NCI-H345 (cell line): ENCODE measurements at regions not wholly inside any gene's neighbourhood (a gene's known extent, or its start where the extent isn't known, plus 50 kb on each side); places are given as distances from the start of the nearest gene placed in this dataset.

Source experiments
- DNase-seq: peaks from one replicate; lab custom pipeline; 2025; lab: John Stamatoyannopoulos, UW

DNA sequence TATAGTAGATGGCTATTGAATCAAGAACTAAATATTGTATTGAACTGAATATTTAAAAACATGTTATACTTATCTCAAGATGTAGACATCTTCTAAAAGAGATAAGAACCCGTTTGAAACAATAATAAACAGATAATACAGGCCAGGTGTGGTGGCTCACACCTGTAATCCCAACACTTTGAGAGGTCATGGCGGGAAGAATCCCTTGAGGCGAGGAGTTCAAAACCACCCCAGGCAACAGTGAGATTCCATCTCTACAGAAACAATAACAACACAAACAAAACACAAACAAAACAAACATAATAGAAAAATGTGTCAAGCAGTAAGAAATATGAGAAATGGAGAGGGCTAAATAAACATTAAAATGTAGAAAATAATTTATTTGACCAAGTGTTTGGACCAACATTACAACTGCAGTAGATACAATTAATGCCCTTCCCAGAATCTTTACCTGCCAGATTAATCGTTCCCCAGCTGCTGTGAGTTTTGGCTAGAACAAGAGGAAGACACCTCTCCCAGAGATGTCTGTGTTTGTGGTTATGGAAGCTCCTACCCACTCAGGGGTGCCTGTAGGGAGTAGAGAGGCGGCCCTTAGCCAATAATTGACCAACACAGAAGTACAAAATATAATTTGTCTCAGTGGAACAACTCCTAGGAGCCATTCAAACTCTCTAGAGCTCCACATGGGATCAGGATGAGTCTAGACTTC, 111.9 kb upstream of the AGTR1 start:
- no peak for DNase-seq

DNA sequence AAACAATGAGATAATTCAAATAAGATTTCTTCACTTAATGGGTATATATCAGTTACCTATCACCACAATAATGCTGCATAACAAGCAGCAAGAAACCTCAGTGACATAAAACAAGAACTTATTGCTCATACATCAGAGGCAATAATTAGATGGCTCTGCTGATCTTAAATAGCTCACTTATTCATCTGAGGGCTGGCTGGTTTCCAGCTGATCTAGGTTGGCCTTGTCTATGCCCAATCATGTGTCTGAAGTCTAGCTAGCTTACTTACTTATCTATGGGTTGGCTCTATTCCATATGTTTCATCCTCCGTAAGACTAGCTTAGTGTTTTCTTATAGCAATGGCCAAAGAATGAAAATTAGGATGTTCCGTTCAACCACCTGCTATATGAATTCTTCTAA, 109.4 kb upstream of the AGTR1 start:
- no peak for DNase-seq

DNA sequence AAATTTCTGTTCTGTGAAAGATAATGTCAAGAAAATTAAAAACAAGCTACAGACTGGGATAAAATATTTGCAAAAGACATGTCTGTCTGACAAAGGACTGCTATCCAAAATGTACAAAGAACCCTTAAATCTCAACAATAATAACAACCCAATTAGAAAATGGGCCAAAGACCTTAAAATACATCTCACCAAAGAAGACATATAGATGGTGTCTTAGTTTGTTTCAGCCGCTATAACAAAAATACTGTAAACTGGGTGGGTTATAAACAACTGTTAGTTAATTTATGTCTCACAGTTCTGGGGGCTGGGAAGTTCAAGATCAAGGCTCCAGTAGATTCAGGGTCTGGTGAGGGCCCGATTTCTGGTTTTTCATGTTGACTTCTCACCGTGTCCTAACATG, 106.2 kb upstream of the AGTR1 start:
- DNase-seq, result no peak

DNA sequence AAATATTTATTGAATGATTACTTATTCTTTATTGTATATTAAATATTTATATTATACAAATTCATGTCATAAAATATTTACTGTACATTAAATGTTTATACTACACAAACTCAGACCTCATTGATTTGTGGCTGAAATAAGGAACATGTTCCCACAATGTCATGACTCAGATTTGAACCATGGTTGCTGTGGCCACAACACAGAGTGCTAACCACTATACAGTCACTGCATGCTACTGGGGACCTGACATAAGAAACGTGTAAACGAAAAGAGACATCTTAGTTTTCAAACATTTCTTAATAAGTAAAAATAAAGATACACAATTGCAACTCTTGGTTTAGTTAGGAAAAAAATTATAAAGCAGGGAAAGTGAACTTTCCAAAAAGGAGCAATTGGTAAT, 99.1 kb upstream of the AGTR1 start:
- DNase-seq, result no peak

DNA sequence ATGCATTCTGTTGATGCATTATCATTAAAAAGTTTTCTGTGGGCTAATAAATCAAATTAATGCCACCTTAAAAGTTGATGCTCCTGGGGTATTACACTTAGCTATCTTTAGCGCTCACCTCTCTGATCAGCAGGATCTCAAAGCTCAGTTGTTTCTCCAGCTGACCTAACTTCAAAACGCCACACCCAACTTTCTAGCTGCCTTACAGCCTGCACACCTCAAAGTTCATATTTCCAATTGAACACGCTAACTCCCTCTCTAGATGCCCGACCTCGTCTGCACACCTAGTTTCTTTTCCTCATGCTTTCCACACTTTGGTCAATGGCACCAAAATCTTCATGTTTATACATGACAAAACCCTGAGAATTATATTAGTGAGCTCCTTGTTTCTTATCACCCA, 98.2 kb upstream of the AGTR1 start:
- no peak for DNase-seq

DNA sequence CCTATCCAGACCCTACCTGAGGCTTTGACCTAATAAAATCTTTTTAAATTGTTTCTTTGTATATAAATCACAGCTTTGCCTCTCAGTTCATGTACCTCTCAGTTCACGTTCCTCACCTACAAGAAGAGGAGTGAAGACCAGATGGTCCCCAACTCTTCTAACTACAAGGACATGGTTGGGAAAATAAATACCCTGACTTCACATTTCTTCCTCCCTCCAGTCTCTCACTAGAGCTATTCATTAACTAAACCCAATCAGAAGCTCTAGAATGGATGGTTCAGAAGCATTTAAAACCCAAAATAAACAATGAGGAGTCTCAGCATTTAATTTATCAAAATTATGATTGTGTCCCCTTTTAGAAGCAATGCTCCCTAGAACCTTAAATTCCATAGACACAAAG, 97.3 kb upstream of the AGTR1 start:
- no peak for DNase-seq

DNA sequence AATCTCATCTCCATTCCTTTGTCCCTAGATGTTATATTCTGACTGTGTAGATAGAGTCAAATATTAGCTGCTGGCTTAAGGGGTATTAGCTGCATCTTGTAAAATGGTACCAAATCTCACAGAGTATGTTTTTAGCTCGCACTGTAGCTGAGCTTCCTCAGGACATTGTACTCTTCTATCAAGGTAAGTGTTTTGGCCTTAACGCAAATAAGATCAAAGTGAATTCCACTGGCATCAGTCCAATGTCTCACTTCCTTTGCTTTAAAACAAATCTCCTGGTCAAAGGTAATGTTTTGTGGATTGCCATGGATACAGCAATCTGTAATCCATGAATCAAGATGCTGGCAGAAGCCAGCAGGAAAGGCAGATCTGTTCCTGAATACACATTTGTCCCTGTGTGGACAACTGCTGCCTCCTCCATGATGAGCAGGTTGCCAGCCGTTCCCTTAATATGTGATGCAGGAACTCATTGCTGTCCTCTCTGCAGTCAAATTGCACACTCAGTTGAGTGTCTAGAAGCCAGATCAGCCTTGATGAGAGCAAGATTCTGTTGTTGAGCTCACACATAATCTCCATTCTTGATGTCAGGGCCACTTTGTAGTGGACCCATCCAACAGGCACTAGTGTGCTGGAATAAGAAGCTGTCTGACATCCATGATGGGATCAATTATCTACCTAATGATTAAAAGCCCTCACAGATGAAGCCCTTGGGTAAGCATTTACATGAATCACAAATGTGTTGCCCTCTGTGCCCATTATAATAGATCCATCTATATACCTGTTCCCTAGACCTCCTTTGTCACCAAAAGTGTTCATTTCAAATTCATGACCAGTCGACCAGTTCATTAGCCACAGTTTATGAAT, 96.6 kb upstream of the AGTR1 start:
- DNase-seq, result no peak

DNA sequence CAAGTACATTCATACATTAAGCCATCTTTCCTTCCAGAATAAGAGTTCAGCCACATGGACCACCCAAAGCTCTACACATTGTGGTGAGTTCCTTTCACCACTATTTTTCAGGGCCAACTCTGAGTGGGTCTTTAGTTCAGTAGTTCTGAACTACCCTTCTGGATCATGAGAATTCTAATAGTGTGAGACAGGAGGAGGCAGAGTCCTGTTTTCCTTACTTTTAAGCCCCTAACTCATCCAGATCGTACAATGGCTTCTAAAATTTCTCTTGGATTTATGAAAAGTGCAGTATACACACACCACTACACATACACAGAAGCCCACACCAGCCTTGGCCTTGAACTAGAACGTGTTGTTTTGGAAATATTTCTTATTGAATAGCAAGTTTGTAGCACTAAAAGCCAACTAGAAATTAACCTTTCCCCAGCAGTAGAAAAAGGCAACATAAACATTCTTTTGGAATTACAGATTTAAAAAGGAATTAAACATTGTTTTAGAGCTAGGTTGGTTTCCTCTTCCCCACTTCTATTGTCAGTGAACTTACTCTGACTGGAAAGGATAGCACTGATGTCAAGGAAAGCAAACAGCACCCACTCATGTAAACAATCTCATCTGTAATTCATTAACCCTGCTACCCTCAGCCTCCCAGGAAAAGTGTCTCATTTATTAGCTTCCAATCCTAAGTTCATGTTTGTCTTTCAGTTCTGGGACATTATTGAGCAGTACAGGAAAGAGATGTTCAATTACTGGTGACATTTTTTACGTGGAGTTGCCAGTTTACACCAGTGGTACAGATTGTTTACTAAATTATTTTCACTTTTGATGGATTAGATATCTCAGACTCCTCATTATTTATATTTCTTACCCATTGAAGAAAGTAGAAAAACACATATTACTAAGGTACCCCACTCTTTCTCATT, 95.7 kb upstream of the AGTR1 start:
- DNase-seq, result no peak

DNA sequence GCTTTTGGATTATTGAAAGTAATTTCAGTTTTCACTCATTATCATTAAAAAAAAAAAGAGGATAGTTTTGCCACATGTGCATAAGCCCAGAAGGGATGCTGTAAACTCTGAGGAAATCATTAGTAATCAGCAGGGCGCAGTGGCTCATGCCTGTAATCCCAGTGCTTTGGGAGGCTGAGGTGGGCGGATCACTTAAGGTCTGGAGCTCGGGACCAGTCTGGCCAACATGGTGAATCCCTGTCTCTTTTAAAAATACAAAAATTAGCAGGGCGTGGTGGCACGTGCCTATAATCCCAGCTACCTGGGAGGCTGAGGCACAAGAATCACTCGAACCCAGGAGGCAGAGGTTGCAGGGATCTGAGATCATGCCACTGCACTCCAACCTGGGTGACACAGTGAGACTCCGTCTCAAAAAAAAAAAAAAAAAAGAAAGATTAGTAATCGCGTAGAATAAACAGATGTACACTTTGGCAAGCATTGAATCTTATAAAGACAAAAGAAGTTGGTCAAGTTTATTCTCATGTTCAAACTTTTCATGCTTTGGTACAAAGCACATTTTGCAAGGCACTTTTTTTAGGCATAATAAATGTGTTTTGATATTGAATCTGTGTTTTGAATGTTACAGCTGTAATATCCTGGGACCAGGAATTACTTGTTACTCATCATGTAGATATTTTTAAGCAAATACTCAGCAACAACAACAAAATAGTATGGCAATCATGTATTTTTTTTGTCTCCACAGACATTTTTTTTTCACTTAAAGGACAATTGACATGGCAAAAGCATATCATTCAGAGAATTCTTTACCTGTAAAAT, 93.2 kb upstream of the AGTR1 start:
- DNase-seq, result no peak

DNA sequence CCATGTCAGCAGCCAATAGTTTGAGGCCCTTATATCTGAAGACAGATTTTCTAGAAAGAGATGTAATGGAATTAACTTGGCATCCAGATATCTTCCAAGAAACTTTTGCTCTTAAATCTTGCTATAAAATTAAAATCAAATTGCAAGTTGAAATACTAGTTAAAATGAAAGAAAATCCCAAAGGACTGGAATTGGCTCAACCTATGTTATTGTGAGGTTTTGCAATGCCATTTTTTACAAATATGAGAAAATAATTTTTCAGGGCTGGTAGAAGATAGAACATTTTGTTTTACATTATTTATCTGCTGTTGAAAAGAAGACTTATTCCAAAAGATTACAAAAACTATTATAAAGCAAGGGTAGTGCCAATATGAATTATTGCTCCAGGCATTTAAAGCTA, 92.2 kb upstream of the AGTR1 start:
- no peak for DNase-seq

DNA sequence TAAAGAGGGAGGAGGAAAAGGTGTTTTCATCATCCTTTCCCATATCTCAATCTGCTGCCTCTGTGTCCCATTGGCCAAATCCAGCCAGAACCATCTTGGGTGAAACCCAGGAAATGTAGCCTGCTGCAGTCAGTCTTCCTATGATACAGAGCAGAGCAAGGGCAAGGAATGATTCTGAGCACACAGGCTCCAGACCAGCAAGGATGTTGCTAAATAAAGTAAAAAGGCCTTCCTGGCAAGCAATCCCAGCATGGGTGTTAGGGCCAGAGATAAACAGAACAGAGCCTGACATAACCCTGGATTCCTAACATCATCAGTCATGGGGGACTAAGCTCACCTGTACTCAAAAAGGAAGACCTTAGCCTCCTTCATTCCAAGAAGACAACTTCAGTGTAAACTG, 90.7 kb upstream of the AGTR1 start:
- DNase-seq, result no peak

DNA sequence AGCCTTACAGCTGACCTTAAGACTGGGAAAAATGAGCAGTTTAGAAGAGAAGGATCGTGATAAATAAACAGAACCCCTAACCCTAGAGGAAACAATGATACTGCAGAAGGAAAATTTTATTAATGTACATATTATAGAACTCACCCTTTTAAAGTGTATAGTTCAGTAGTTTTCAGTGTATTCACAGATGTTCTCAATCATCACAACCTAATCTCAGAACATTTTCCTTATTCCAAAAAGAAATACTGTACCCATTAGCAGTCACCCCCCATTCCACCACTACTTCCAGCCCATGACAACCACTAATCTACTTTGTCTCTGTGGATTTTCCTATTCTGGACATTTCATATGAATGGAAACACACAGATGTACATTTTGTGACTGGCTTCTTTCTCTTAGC, 90.2 kb upstream of the AGTR1 start:
- DNase-seq, result no peak

DNA sequence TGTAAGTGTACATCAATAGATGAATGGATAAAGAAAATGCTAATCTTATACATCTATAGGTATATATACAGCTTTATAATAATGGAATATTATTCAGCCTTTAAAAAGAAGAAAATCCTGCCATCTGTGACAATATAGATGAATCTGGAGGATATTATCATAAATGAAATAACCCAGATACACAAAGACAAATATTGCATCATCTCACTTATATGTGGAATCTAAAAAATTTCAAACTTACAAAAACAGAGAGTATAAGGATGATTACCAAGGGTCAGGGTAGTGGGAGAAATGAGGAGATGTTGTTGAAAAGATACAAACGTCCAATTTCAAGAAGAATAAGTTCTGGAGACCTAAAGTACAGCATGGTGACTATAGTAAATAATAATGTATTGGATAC, 85.4 kb upstream of the AGTR1 start:
- DNase-seq, result no peak

DNA sequence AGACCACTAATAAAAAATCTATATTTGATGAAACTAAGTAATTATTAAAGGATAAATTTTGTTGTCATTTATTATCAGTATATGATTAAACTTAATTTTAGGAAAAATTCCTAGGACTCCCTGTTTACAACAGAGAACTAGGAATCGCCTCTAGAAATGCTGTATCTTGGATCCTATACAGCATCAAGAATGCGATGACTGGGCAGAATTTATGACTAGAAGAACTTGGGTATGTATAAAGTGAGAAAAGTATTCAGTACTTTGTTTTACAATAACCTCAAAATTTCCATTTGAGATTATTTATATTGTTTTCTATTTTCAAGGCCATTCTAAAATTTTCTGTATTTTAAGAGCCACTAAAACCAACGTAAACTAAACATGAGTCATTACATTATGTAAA, 82.3 kb upstream of the AGTR1 start:
- DNase-seq, result no peak

DNA sequence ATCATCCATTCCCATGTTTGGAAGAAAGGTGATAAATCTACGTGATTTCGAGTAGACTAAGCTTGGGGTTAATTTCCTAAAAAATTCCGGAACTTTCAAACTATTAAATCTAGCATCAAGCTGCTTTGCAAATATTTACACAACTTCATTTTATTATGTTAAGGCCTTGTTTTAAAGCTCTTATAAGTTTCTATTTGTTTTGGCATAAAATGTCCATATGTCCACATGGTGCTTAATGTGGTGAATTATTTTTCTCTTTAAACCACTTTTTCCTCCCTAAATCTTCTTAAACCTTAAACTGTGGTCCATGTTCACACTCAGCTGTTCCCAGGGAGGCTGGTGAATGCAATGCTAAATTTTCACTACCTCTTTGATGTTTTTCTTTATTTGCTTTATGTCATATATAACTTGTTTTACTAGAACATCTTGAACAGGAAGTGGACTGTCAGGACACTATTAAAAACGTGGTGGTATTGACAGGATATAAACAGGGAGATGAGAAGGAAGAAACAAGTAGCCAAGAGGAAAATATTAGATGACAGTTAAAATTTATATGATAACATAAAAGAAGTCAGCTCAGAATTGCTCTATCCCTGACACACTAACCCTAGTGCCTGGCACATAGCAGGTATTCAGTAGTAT, 72.5 kb upstream of the AGTR1 start:
- DNase-seq, result no peak

DNA sequence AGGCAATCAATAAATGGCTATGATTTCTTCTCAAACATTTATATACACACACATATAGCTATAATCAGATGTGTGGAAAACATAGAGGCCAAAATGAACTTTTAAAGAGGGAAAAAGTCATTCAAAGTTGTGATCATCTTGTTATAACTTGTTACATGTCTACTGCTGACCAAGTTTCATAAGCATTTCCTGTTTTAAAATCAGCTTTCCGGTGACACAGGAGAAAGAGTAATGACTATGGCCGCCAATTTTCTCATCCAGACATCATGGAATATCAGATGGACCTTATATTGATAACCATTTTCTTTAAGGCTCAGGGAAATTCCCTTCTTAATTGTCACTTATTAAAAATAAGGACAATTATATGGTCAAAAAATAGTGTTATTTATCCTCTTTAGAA, 71.7 kb upstream of the AGTR1 start:
- DNase-seq, result no peak

DNA sequence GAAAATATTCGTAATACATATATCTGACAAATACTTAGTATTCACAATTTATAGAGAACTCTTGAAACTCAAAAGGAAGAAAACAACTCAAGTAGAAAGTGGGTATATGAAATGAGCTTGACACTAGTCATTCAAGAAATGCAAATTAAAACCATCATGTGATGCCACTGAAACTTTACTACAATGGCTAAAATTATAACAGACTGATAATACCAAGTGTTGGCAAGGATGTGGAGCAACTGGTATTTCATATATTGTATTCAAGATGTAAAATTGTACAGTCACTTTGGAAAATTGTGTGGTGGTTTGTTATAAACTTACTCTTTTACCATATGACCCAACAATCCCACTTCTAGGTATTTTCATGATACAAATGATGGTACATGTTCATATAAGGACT, 68.7 kb upstream of the AGTR1 start:
- no peak for DNase-seq

DNA sequence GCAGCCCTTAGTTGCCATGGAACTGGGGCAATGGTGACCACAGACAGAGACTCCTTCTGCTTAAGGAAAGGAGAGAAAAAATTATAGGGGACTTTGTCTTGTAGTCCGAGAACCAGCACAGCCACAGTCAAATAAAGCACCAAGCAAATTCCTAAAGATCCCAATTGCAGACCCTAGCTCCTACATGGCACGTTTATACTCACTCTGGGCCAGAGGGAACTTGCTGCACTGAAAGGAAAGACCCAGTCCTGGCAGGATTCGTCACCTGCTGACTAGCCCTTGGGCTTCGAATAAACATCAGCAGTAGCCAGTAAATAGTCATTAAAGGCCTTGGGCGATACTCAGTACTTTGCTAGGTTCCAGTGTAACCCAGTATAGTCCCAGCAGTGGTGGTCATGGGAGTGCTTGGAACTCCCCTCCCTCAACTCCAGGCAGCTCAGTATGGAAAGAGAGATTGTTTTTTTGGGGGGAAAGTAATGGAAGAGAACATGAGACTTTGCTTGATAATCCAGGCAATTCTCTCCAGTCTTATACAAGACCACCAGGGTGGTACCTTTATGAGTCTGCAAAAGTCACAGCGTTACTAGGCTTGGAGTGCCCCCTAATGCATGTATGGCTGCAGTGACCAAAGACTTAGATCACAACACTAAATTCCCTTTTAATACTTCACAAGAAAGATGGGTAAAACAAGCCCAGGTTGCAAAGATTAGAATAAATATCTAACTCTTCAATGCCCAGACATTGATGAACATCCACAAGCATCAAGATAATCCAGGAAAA, 66.4 kb upstream of the AGTR1 start:
- no peak for DNase-seq

DNA sequence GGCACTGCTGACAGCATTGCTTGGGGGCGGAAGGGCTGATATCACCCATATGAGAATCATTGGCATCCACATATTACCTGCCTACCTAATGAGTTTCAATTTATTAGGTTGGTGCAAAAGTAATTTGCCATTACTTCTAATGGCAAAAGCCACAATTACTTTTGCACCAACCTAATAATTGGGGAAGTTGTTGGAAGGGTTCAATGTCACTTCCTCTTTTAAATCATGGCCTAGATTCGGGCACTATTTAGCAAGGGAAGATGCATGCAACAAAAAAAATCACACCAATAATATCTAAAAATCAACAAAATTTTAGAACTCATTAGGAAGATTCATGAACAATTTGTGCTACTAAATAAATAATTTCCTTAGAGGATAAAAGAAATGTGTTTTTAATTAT, 56.0 kb upstream of the AGTR1 start:
- DNase-seq, result no peak

DNA sequence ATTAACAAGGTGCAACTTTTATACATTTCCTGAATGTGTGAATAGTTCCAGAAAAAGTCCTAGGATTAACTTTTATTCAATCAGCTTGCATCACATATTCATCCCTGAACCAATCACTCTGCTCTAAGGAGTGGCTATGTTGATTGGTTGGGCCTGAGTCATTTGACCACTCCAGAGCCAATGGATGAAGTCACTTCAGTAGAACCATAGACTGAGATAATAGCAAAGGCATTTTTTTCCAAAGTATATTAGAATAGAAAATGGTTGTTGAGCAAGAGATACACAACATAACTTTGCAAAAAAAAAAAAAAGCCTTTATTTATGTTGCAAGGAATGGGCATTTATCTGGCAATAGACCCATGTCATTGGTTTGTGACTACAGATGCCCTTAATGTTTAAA, 55.5 kb upstream of the AGTR1 start:
- DNase-seq, result no peak

DNA sequence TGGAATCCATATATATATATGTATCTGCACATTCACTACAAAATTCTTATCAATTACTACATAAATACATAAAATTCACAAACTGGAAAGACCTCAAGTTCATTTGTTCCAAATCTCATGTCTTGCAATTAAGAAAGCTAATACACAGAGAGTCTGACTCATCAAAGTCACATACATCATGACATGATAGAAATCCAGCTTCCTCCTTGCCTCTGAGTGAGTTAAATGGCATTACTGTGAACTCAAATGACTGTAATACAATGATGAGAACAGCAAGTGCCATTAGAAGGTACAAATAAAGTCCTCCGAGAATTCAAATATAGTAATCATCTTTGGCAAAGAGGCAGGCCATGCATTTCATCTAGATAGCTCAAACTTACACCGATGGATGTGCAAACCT, 55.1 kb upstream of the AGTR1 start:
- DNase-seq, result no peak
